SU-DHL-6 (cell line): ENCODE measurements at regions not wholly inside any gene's neighbourhood (a gene's known extent, or its start where the extent isn't known, plus 50 kb on each side); places are given as distances from the start of the nearest gene placed in this dataset.

Experiments
- H2AFZ ChIP-seq: fragments of 200-600 bp; sonication (generic); 2 replicates; pipeline ENCODE4 v1.6.1; 2014; ENCODE audit warnings: low read depth, mild to moderate bottlenecking, moderate library complexity, mixed read lengths, antibody characterized with exemption, low read length; ENCODE audit not compliant: severe bottlenecking
- H3F3A ChIP-seq: fragments of 200-600 bp; shearing (Covaris generic); 2 replicates; pipeline ENCODE4 v1.6.0; 2016; ENCODE audit warnings: antibody characterized with exemption, mild to moderate bottlenecking; ENCODE audit not compliant: insufficient read depth
- H3K27ac ChIP-seq: fragments of 200-600 bp; sonication (generic); 2 replicates; pipeline ENCODE4 v1.5.1; 2016; ENCODE audit warnings: low read depth, mild to moderate bottlenecking, low read length, moderate library complexity, mixed read lengths
- H3K27me3 ChIP-seq: fragments of 200-600 bp; sonication (generic), shearing (Covaris generic); 2 replicates; pipeline ENCODE4 v1.6.0; 2014; ENCODE audit warnings: mild to moderate bottlenecking, low read length
- H3K36me3 ChIP-seq: fragments of 200-600 bp; sonication (generic); 2 replicates; pipeline ENCODE4 v1.6.1; 2014; ENCODE audit warnings: mild to moderate bottlenecking, low read length, mixed read lengths
- H3K4me2 ChIP-seq: fragments of 300-600, 200-600 bp; shearing (Covaris generic), sonication (generic); 2 replicates; pipeline ENCODE4 v1.6.0; 2014; ENCODE audit warnings: low read length, low read depth, mild to moderate bottlenecking; ENCODE audit not compliant: poor library complexity, severe bottlenecking
- H3K4me3 ChIP-seq: fragments of 200-600 bp; sonication (generic); 2 replicates; pipeline ENCODE4 v1.5.1; 2014; ENCODE audit warnings: antibody characterized with exemption, low read length, mild to moderate bottlenecking, mixed read lengths; ENCODE audit not compliant: insufficient read depth, poor library complexity, severe bottlenecking
- H3K79me2 ChIP-seq: fragments of 200-600 bp; sonication (generic); 2 replicates; pipeline ENCODE4 v1.6.1; 2014; ENCODE audit warnings: mild to moderate bottlenecking, low read length, moderate library complexity; ENCODE audit not compliant: insufficient read depth
- H3K9ac ChIP-seq: fragments of 200-600 bp; sonication (generic); 2 replicates; pipeline ENCODE4 v1.7.0; 2014; ENCODE audit warnings: mild to moderate bottlenecking, low read length
- H3K9me2 ChIP-seq: fragments of 200-600 bp; sonication (generic); replicated peaks from 2 replicates; pipeline ENCODE4 v1.6.1; 2014; ENCODE audit warnings: low read length; ENCODE audit not compliant: insufficient read depth
- H3K9me3 ChIP-seq: fragments of 200-600 bp; sonication (generic); 2 replicates; pipeline ENCODE4 v1.6.1; 2014; ENCODE audit warnings: low read length, mixed read lengths; ENCODE audit not compliant: insufficient read depth
- H4K20me1 ChIP-seq: fragments of 200-600 bp; sonication (generic); 2 replicates; pipeline ENCODE4 v1.6.1; 2014; ENCODE audit warnings: low read depth, mild to moderate bottlenecking, antibody characterized with exemption, low read length, moderate library complexity, mixed read lengths
- EZH2phosphoT487 ChIP-seq: fragments of 200-600 bp; sonication (generic), shearing (Covaris generic); conservative IDR thresholded peaks from 2 replicates; pipeline ENCODE4 v1.6.1; 2018; ENCODE audit warnings: mild to moderate bottlenecking, antibody characterized with exemption, low read length, moderate library complexity, mixed read lengths
- TF ChIP-seq, protein P1 (sequence below): fragments of 200-600 bp; sonication (generic); IDR thresholded peaks from one replicate; pipeline ENCODE4 v1.5.1; 2017; ENCODE audit warnings: antibody characterized with exemption, mild to moderate bottlenecking, low read length, moderate library complexity; ENCODE audit not compliant: insufficient read depth, poor library complexity, severe bottlenecking

- H3K27ac ChIP-seq = no peak overlapping the region
- no peaks in the 10 kb centered on the region for H3K9me3 ChIP-seq
- H3K27me3 ChIP-seq = no peaks in the 10 kb centered on the region
- H3K4me3 ChIP-seq = no peak overlapping the region
- H3K36me3 ChIP-seq = no peaks in the 10 kb centered on the region
- no peak overlapping the region for H3K4me2 ChIP-seq
- H3F3A ChIP-seq = no peaks in the 10 kb centered on the region
- no peaks in the 10 kb centered on the region for H3K9me2 ChIP-seq
- no peaks in the 10 kb centered on the region for H3K79me2 ChIP-seq
- no peak overlapping the region for H2AFZ ChIP-seq
- TF ChIP-seq EZH2phosphoT487 = no peak
- TF ChIP-seq, protein P1, sequence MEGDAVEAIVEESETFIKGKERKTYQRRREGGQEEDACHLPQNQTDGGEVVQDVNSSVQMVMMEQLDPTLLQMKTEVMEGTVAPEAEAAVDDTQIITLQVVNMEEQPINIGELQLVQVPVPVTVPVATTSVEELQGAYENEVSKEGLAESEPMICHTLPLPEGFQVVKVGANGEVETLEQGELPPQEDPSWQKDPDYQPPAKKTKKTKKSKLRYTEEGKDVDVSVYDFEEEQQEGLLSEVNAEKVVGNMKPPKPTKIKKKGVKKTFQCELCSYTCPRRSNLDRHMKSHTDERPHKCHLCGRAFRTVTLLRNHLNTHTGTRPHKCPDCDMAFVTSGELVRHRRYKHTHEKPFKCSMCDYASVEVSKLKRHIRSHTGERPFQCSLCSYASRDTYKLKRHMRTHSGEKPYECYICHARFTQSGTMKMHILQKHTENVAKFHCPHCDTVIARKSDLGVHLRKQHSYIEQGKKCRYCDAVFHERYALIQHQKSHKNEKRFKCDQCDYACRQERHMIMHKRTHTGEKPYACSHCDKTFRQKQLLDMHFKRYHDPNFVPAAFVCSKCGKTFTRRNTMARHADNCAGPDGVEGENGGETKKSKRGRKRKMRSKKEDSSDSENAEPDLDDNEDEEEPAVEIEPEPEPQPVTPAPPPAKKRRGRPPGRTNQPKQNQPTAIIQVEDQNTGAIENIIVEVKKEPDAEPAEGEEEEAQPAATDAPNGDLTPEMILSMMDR = no peak
- H3K9ac ChIP-seq = no peak overlapping the region
- no peaks in the 10 kb centered on the region for H4K20me1 ChIP-seq
These were observed 103.4 kb upstream of the ITGA6 start for GRCh38 chr2:172323861-172324597.

GRCh38 chr2:172326211-172326509 lies 101.2 kb upstream of the ITGA6 start:
- H3K27me3 ChIP-seq = no peaks in the 10 kb centered on the region
- H3K79me2 ChIP-seq = no peaks in the 10 kb centered on the region
- no peaks in the 10 kb centered on the region for H4K20me1 ChIP-seq
- H3K9me3 ChIP-seq = no peaks in the 10 kb centered on the region
- no peaks in the 10 kb centered on the region for H3F3A ChIP-seq
- H3K9me2 ChIP-seq = no peaks in the 10 kb centered on the region
- H3K27ac ChIP-seq = no peak overlapping the region
- H3K4me2 ChIP-seq = no peak overlapping the region
- no peak overlapping the region for H2AFZ ChIP-seq
- no peak for TF ChIP-seq EZH2phosphoT487
- TF ChIP-seq, protein P1 = no peak
- no peak overlapping the region for H3K4me3 ChIP-seq
- H3K36me3 ChIP-seq = no peaks in the 10 kb centered on the region
- H3K9ac ChIP-seq = no peak overlapping the region

DNA sequence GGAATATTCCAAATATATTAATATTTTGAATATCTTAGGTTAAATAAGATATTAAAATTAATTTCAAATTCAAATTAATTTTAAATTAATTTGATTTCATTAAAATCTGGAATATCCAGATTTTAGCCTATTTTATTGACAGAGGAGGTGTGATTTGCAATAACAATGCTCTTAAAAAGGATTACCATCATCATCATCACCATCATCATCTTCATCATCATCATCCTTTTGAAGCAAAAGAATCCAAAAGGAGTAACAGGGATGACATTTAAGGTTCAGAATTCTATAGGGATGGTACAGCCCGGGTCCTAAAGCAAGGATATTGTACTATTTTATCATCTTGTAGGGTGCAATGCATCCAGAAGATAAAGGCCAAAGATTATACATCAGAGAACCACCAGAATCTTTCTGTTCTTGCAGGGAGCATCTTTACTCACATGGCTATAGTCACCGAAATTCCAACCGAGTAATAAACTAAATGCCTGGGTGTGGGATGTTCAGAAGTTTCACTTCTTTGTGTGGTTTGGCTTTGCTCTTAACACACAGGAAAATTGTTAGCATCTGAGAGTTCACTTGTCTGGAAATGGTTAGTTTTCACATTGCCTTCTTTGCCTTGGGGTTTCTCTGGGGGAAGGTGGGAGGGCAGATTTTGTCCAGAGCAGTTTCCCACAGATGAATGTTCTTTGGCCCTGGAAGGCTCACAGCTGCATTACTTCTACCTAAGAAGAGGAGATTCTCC lies 99.1 kb upstream of the ITGA6 start:
- Histone ChIP-seq H4K20me1 (no peaks in the 10 kb centered on the region), H3K9me3 (no peaks in the 10 kb centered on the region), H3K4me2 (no peak overlapping the region), H3K9me2 (no peaks in the 10 kb centered on the region), H3K27me3 (no peaks in the 10 kb centered on the region), H3K9ac (no peak overlapping the region), H3K4me3 (no peak overlapping the region), H3K27ac (no peak overlapping the region), H3K79me2 (no peaks in the 10 kb centered on the region), H3K36me3 (no peaks in the 10 kb centered on the region), H3F3A (no peaks in the 10 kb centered on the region), H2AFZ (no peak overlapping the region)
- no peak for TF ChIP-seq EZH2phosphoT487
- TF ChIP-seq, protein P1 = no peak
